NCI-H2107 (cell line): ENCODE measurements at regions not wholly inside any gene's neighbourhood (a gene's known extent, or its start where the extent isn't known, plus 50 kb on each side); places are given as distances from the start of the nearest gene placed in this dataset.

Source experiments
- DNase-seq: peaks from one replicate; lab custom pipeline; 2025; lab: John Stamatoyannopoulos, UW

DNA sequence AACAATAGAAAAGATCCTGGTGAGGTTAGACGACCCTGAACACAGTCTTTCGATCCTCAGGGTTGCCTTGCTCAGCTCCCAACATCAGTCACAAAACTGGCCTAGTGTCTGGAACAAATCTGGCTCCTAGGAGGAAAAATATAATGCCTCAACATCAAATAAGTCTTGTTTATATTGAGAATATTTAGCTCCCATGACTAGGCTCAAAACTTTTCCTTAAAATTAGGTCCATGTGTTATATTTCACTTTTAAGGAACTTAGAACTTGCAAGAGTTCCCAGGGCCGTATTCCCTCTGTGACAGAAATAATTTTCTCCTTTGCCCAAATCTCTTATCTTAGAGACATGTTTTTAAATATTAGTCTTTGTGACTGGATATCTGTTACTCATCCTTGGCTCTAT lies 819.7 kb upstream of the ZEB2 start:
- no peak for DNase-seq

DNA sequence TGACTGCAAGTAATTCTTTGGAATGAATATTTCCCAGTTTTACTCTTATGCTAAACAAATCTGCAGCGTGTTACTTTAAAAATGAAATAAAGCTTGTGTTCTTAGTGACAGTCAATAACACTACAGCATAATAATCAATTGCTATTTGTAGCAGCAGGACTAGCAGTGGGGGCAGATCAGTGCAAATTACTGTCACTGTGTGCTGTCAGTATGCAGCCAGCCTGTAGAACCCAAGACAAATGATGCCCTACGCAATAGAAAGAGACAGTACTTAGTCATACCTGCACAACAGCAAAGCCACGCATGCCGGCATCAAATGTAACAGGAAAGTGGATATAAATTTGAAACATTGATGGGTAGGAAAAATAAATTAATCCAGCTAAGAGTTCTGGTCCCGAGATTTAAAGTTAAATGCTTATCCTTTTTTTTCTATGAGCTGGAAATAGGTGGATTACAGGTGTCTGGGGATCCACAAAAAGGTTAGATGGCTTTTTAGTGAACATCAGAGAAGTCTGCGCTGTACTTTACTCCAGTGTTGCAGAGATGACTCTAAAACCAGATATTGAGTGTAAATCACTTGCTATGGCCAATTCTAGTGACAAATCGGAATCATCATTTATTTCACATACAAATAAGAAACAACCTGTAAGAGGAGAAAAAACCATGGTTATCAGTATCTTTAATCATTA lies 812.4 kb upstream of the ZEB2 start:
- DNase-seq: no peak

DNA sequence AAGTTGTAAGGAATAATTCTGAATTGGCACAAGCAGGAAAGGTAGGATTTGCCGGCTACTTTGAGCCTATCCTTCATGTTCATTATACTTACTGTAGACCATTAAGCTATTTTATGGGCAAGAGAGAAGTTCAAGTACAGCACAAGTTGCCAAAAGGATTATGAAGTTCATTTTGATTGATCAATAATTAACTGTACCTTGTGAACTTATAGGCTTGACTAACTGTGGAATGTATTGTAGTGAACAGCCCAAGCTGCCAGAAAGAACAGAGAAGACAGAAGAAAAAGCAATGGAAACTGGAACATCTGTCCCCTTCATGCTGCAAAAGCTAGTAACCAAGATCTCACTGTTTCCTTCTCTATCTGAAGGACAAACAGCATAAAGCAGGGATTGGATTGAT lies 810.1 kb upstream of the ZEB2 start:
- DNase-seq: no peak

DNA sequence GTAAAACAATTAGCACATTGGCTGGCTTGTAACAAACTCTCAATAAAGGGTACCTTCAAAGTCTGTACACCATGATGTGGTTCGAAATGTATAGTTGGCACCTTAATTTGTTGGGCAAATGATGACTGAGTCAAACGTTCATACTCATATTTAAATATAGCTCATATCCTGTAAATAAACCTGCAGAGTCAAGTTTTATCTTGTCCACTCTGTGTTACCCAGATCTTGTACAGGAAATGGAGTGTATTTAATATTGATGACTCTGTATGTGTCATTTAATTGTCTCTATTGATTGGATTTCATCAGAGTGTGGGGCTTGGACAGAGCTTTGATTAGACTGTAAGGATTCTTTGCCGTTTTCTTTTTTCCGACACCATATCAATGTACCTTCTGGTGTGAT lies 805.6 kb upstream of the ZEB2 start:
- no peak for DNase-seq

DNA sequence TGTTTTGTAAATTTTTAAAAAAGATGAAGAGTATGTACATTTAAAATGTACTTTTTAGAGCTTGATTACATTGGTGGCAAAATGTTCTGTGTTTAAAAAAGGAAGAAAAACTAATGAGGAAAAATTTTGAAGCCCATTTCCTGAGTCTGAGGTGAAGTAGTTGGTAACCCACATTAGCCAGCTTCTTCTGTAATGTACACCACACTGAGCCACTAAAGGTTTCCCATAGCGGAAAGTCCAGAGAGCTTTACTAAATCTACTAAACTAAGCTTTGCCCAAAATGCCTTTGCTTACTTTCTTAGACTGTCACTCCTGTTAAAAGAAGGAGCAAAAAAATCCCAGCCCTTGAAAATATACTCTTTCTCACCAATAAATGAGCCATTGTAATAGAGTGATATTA lies 804.8 kb upstream of the ZEB2 start:
- no peak for DNase-seq

DNA sequence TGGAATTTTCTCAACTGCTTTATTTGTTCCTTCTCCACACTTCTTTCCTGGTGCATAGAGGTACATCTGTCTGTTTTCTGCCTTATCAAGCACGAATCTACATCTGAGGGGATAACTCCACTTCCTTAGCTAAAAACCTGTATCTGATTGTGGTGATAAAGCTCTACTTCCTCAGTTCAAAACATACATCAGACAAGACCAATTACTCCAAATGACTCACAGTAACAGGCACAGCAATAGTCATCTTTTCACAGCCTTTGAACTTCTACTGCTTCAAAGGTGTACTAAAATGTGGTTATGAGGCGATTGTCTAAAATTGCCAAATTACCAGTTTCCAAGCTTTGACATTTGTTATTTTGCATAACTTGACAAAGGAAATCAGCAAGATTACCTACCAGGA lies 803.6 kb upstream of the ZEB2 start:
- DNase-seq: no peak

DNA sequence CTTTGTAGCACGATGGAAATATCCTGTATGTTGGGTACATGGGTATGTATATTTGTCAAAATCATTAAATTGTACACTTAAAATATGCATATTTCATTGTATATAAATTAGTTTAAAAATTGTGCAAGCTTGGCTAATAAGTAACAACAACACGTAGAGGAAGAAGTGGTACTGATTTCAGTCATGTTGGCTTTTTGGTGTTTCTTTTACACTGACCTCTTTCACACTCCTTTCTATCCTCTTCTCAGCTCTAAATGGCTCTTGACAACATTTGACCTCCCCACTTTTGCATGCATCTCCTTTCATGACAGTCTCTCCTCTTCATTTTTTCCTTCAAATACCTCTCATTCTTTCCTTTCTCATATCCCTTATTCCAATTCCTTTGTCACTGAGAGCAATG lies 801.4 kb upstream of the ZEB2 start:
- no peak for DNase-seq

DNA sequence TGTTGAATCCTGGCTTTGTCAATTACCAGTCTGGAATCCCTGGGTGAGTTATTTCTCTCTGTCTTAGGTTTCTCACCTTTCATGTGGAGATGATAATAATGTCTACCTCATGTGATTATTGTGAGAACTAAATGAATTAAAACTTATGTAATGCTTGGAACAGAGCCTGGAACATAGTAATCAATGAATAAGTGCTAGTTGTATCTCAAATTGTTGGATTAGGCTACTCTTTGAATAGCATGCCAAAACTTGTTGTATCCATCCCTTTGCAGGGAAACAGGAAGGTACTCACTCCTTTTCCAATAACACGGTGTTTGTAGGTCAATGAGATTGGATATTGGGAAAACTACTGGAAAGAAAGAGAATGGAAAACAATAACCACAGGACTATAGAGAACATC lies 796.6 kb upstream of the ZEB2 start:
- DNase-seq: no peak

DNA sequence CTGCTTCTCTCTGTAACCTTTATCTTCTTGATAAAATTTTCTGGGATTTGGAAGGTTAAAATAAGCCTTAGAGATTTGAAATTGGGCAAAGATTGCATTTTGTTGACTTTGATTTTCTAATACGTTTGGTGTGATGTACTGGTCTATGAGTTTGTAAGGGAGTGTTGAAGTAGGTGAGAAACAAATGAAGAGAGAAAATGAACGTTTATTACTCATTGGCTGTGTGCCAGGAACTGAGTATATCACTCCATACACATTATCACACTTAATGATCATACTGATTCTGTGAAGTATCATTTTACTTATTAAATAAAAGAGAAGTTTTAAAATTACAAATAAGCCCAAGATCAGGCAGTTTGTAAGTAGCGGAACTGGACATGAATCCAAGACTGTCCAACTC lies 795.1 kb upstream of the ZEB2 start:
- DNase-seq: no peak

DNA sequence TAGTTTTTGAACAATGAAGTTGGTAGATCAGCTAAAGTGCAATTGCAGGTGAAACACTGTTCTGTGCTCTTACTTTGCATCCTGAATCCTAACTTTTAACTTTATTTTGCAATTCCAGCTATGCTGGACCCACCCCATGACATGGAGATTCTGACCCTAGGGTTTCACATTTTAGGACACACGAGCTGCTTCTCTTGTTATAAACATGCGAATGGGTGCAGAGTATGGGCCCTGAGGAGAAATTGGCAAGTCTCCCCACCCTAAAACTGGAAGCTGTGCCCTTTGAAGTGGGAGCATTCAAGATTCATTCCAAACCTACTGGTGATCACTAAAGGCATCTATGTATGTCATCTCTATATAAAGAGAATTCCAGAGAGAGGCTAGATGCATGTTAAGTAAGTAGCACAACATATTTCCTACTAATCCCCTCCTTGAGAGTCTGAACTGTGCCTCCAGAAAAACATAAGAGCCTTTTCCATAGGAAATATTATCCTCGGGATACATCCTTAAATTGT lies 794.3 kb upstream of the ZEB2 start:
- no peak for DNase-seq

DNA sequence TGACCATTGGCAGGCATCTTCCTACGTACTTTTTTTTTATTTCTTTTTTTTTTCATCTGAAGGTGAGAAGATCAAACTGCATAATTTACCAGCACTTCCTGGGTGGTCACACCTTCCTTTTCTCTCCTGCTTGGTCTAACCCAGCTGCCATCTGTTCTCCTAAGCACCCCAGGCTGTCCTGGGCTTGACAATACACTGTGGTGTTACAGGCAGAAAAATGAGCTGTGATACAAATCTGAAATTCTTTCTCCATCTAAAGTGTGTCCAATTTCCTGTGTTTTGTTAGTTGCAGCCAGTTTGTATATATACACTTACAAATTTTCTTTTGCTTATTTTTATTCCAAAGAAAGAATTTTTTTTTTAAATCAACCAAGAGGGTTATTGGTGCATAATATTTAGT lies 786.0 kb upstream of the ZEB2 start:
- no peak for DNase-seq

DNA sequence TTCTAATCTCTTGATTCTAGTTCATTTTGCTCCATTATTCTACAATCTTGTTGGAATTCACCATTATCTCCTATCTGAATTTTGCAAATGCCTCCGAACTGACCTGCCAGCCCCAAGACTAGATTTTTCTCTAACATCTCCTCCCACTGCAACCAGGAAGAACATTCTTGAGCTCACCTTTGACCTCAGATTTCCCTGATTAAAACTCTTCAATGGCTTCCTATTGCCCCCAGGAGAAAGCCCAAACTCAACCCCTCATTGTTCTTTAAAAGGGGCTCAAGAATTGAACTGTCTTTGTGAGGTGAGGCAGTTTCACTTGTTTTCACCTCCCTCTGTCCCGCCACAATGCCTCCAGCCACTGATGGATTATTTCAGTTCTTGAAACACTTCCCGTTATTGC lies 784.6 kb upstream of the ZEB2 start:
- DNase-seq: no peak

DNA sequence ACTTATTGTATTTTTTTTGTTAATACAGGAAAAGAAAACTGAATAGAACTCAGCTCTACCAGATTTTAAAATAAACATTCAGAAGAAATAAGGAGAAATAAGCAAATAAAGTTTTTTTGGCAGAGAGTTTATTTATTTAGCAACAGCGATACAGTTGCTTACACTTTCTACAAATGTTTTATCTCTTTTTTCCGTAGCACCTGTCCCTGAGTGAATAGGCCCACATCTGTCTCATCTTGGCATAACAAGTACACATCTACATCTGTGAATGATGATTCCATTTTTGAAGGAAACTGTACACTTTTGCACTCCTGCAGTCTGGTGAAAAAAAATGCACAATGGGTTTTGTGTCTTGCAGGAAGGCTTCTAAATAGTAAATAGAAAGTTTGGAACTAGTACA lies 783.6 kb upstream of the ZEB2 start:
- DNase-seq: no peak

DNA sequence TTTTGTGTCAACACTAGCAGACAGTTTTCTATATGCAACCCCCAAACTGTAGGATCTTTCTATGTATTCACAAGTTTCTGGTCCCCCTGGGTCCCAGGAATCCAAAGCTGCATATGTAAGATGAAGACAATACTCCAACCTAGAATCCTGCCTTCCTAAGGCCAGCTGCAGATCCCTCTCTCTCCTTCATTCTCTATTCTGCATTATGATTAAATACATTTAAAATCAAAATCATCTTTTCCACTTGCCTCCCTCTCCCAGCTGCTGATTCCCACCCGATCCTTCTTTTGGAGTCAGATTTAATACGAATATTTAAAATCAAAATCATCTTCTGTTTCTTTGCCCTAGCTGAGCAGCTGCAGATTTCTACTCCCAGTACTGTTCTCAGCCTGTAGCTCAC lies 783.0 kb upstream of the ZEB2 start:
- DNase-seq: no peak

DNA sequence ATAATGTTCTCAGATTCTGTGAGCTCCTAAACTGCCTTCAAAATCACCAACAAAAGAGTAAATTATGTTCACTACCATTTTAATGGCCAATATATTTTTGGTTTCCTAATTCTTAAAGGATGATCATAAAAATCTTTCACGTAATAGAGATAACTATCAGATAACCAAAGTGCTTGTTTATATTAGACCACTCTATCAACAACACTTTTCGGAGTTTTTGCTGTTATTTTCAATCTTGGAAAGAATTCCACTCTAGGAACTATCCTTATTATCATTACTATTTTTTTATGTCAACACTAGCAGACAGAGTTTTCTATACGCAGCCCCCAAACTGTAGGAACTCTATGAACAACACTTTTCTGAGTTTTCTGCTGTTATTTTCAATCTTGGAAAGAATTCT lies 782.5 kb upstream of the ZEB2 start:
- DNase-seq: no peak

DNA sequence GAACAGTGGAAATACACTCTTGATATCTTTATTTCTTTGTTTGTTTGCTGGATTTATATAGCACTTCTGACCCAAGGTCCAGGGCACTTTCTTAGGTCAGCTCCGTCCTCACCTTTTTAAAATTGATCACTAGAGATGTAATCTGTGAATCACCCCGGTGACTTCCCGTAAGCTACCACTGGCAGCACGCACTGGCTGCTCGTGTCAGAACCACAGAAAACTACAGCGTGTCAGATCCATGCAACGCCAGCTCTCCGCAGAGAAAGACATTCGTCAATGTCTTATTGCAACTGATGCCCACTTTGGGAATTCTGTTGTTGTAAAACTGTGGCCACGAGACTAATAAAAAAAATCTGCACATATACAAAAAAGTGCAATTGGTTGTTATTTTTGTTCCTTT lies 779.4 kb upstream of the ZEB2 start:
- no peak for DNase-seq

DNA sequence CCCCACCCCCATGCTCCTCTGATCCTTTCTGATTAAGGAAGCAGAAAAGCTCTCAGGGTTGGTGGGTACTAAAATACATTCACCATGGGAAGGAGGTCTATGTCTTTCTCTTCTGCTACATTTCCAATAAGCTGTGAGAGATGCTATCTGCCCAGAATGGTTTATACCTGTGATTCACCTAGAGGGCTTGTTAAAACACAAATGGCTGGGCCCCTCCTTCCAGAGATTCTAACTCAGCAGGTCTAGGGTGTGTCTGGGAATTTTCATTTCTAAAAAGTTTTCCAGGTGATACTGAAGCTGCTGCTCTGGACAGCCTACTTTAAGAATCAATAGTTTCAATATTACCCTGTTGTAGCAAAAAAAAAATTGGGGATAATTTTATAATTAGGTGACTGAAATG lies 772.2 kb upstream of the ZEB2 start:
- DNase-seq: no peak

DNA sequence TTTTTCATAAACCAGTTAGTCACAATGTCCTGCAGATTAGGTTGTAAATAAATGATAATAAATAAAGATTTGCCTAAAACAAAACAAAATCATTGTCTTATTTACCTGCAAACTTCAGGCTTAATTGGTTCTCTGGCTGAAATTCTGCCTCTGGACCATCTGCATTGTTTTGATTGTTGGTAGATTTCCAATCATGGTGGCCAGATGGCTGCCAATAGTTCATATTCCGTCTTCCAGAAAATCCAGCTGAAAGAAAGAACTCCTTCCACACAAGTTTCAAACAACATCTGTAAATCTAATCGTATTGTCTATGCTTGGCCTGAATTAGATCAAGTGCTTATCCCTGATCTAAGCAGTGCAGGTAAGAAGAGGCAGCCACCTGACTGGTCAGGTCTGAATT lies 771.1 kb upstream of the ZEB2 start:
- no peak for DNase-seq

DNA sequence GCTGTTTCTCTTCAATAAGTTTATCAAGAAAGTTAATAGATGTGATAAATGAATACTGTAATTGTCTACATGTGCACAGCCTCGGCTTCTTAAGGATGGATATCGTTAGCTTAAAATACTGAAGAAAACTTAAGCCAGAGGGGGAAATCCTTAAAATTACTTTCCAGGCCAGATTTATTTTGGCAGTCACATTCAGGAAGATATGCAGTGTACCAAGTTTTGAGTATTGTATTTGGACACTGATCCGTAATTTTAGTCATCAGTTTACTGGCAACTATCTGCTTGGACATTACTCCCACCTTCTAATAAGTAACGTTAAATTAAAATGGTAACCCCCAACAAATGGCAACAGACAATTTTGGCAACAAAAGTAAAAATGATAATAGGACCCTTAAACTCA lies 770.0 kb upstream of the ZEB2 start:
- DNase-seq: no peak

DNA sequence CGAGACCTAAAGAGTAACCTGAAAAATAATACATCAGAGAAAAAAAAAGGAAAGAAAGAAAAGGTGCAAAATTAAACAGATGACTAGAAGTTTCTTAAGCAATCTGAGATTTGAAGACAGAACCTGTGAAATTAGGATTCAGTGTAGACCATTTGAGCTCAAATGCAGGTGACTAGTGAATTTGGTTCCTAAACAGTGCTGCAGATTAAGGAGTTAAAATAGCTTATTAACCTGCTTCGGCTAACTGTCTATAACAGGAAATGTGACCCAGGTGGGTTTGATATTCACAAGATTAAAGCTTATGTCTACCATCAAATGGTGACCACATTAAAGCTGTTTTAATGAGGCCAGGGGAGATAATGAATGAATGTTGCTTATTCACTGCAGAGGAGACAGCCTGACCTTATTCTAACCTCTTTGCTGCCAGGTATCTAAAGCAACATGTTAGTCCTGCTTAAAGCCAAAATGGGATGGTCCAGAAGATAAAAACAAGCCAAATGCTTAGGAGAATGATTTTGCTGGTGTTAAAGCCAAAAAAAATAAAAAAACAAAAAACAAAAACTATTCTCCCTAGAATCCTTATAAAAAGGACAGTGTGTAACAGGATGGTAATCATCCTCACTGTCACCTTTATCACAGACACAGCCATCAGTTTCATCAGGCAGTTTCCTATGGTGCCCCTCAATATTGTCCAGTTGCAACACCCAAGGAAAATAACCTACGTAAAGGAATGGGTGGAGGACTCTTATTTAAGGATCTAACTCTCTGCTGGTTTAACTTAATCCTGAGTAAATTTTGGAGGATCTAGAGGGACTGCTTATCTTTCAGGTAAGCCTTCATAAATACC lies 769.0 kb upstream of the ZEB2 start:
- DNase-seq: no peak

DNA sequence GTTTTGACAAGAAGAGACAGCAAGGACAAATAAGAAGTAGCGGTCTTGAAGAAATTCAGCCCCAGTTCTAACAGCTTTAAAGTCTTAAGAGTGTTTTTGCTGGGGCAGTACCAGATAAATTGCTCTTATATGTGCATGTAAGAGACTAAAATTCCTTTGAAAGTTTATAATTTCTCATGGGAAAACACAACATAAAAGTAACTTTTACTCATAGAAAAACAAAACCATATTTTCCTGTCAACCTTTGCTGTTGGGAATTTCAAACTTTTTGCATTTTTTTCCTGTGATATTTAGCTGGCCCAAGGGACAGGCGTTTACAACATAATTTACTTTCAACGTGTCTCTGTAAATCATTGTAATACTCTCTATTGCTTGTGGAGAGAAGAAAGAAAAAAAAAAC lies 767.8 kb upstream of the ZEB2 start:
- DNase-seq: no peak

DNA sequence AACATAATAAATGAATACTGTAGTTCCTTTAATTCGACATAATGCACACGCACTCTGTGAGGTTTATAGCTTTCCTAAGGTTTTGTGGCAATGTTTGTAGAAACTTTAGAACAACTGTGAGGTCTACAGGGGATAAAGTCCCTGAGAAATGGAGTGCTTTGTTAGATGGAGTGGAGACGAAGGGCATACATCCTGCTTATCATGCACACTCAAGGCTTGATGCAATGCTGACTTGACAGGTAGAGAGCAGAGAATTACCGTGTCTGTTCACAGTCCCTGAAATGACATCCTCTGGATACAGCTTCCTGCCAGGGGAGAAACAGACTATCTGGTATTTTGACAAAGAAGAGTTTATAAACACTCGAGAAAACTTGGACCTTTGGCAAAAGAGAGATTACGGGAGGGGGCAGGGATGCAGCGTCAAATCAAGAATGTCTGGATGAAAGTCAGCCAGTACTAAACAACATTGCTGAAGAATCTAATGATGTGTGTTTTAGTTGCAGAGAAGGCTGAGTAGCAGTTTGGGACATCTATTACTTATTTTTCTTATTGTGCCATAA lies 766.9 kb upstream of the ZEB2 start:
- no peak for DNase-seq

DNA sequence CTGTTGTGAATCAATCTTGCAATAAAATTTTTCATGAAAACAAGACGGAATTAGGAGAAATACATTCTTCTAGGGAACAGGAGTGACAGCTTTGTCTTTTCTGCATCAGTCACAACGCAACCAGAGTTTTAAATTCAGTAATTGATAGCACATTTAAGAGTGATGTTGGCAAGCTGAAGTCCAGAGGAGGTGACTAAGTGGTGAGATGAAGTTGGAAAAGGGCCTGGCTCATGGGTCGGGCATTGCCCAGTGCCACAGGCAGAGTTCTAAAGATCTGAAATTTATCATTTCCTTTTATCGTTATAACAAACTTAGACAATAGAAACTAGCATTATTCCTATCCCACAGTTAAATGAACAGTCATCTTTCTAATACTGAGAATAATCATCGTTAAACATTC lies 764.6 kb upstream of the ZEB2 start:
- DNase-seq: no peak
